ENCODE measurements at regions not wholly inside any gene's neighbourhood (a gene's known extent, or its start where the extent isn't known, plus 50 kb on each side); places are given as distances from the start of the nearest gene placed in this dataset.
"Not testable (repeated sequence)": the region's sequence is repeated elsewhere in the genome, so short reads cannot be mapped to it uniquely, and the experiment has no call there.

- no peak overlapping the region for H3K4me3 ChIP-seq (ENCODE audit: low read depth, low read length)
- DNase-seq (ENCODE audit: low read depth), result no peak
- TF ChIP-seq, protein P1, sequence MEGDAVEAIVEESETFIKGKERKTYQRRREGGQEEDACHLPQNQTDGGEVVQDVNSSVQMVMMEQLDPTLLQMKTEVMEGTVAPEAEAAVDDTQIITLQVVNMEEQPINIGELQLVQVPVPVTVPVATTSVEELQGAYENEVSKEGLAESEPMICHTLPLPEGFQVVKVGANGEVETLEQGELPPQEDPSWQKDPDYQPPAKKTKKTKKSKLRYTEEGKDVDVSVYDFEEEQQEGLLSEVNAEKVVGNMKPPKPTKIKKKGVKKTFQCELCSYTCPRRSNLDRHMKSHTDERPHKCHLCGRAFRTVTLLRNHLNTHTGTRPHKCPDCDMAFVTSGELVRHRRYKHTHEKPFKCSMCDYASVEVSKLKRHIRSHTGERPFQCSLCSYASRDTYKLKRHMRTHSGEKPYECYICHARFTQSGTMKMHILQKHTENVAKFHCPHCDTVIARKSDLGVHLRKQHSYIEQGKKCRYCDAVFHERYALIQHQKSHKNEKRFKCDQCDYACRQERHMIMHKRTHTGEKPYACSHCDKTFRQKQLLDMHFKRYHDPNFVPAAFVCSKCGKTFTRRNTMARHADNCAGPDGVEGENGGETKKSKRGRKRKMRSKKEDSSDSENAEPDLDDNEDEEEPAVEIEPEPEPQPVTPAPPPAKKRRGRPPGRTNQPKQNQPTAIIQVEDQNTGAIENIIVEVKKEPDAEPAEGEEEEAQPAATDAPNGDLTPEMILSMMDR (IDR thresholded peaks at IDR 0.05; ENCODE audit: control insufficient read depth, extremely low read depth, insufficient read depth), result peak; percentile 94
These were observed 220.4 kb downstream of the ZNF516 start for GRCh38 chr18:76274468-76275289.

- H3K4me3 ChIP-seq (ENCODE audit: low read depth, low read length), result no peak overlapping the region
- TF ChIP-seq, protein P1 (IDR thresholded peaks at IDR 0.05; ENCODE audit: control insufficient read depth, extremely low read depth, insufficient read depth), result no peak
- no peak for DNase-seq (ENCODE audit: low read depth)
These were observed 221.1 kb downstream of the ZNF516 start for GRCh38 chr18:76273956-76274355.

DNA sequence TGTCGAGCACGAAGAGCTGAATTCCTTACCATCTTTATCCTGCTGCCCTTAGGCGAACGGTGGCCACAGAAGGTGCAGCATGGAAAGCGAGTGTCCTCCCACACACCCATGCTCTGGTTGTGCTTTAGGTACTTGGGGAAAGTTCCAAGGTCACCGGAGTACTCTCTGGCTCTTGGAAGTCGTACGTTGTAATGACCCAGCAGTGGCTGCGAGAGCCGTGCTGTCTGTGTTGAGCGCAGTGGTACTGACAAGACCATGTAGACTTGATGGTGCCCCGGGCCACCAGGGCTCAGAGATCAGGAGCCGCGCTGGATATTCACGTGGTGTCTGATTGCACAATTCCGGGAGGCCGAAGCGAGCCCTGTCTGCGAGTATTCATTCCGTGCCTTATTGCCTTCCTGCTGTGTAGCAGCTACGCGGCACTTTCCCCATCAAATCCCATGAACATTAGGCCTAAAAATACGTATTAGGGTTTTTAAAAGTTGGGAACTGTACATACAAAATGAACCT, 222.0 kb downstream of the ZNF516 start:
- no peak for DNase-seq (ENCODE audit: low read depth)
- TF ChIP-seq, protein P1 (IDR thresholded peaks at IDR 0.05; ENCODE audit: control insufficient read depth, extremely low read depth, insufficient read depth), result no peak
- no peak overlapping the region for H3K4me3 ChIP-seq (ENCODE audit: low read depth, low read length)

- H3K4me3 ChIP-seq (ENCODE audit: low read depth, low read length); DNase-seq (ENCODE audit: low read depth): not testable (repeated sequence)
These were observed 227.6 kb downstream of the ZNF516 start for GRCh38 chr18:76267423-76267822.

- no peak overlapping the region for H3K4me3 ChIP-seq (ENCODE audit: low read depth, low read length)
- TF ChIP-seq, protein P1 (IDR thresholded peaks at IDR 0.05; ENCODE audit: control insufficient read depth, extremely low read depth, insufficient read depth), result no peak
- no peak for DNase-seq (ENCODE audit: low read depth)
These were observed 228.6 kb downstream of the ZNF516 start for GRCh38 chr18:76266236-76266991.

DNA sequence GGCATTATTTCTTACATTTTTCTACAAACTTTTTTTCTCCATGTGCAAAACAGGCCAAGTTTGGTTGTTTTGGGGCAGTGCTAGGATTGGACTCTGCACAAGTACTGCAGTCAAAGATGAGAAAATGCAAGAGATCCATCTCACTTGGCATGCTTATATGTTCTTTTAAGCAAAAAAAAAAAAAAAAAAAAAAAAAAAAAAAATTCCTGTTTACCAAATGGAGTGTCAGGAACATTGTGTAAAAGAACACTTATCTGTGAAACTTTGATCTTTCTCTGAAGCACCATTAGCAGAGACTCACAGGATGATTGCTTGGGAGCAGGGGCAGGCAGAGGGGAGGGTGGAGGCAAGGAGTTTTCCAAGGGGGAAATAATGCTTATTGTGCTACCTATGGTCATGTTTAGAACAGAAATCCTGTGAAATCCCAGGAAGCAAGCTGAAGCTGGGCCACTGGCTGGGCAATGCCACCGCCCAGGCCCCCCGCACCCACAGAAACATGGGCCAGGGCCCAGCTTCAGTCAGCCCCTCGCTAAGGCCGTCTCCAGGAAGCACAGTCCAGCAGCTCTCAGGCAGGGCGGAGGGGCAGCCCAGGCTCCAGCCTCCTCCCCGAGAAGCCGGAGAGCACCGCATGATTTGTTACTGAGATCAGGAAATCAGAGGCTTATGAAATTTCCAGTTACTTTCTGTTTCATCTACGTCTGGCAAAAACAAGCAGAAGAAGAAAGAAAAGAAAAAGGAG, 229.4 kb downstream of the ZNF516 start:
- no peak for DNase-seq (ENCODE audit: low read depth)
- TF ChIP-seq, protein P1 (IDR thresholded peaks at IDR 0.05; ENCODE audit: control insufficient read depth, extremely low read depth, insufficient read depth), result no peak
- no peak overlapping the region for H3K4me3 ChIP-seq (ENCODE audit: low read depth, low read length)

- no peak for DNase-seq (ENCODE audit: low read depth)
- TF ChIP-seq, protein P1 (IDR thresholded peaks at IDR 0.05; ENCODE audit: control insufficient read depth, extremely low read depth, insufficient read depth), result no peak
- H3K4me3 ChIP-seq (ENCODE audit: low read depth, low read length), result no peak overlapping the region
These were observed 230.2 kb downstream of the ZNF516 start for GRCh38 chr18:76264876-76265250.
